H1 (cell line): ENCODE measurements at regions not wholly inside any gene's neighbourhood (a gene's known extent, or its start where the extent isn't known, plus 50 kb on each side); places are given as distances from the start of the nearest gene placed in this dataset.

ENCODE experiments used
- CBX5 ChIP-seq: fragments of 300-800, 300-1000 bp; sonication (generic); IDR thresholded peaks from 2 replicates; pipeline ENCODE4 v1.7.1; 2016; ENCODE audit warnings: antibody characterized with exemption, low read length, low read depth
- EZH2 ChIP-seq: fragments of 200-600 bp; sonication (generic); IDR thresholded peaks from 2 replicates; pipeline ENCODE4 v1.7.1; 2012; ENCODE audit warnings: low read depth, mild to moderate bottlenecking, moderate library complexity, low read length, inconsistent platforms; ENCODE audit not compliant: severe bottlenecking
- FOSL1 ChIP-seq: IDR thresholded peaks from 2 replicates; pipeline ENCODE4 v1.6.1; 2011; ENCODE audit warnings: mild to moderate bottlenecking, low read depth, low read length, moderate library complexity; ENCODE audit not compliant: insufficient read depth
- GTF2F1 ChIP-seq: IDR thresholded peaks from 2 replicates; pipeline ENCODE4 v1.6.1; 2012; ENCODE audit warnings: low read depth, low read length, improper control_type of control experiment, borderline replicate concordance
- KDM5A ChIP-seq: fragments of 200-600 bp; IDR thresholded peaks from 2 replicates; pipeline ENCODE4 v1.7.1; 2012; ENCODE audit warnings: mild to moderate bottlenecking, low read length, inconsistent platforms, mixed read lengths
- POLR2A ChIP-seq, 2 experiments: IDR thresholded peaks; 1 replicate in 1 of 2; 2 replicates in 1 of 2; pipeline ENCODE4 v1.6.1; 2011; ENCODE audit warnings: low read depth in 2 of 2, low read length in 2 of 2, mild to moderate bottlenecking in 2 of 2; ENCODE audit errors: control extremely low read depth in 1 of 2
- RAD21 ChIP-seq, 2 experiments: IDR thresholded peaks in 1 of 2; conservative IDR thresholded peaks in 1 of 2; 2 replicates each; pipeline ENCODE4 v1.6.1; 2011; ENCODE audit warnings: low read depth in 2 of 2, low read length in 2 of 2, improper control_type of control experiment in 1 of 2, inconsistent platforms in 1 of 2, mild to moderate bottlenecking in 1 of 2, moderate library complexity in 1 of 2
- RFX5 ChIP-seq: IDR thresholded peaks from 2 replicates; pipeline ENCODE4 v1.6.1; 2011; ENCODE audit warnings: low read depth, low read length, improper control_type of control experiment, borderline replicate concordance
- SP1 ChIP-seq: IDR thresholded peaks from 2 replicates; pipeline ENCODE4 v1.6.1; 2011; ENCODE audit warnings: low read depth, low read length
- TEAD4 ChIP-seq: IDR thresholded peaks from 2 replicates; pipeline ENCODE4 v1.6.1; 2012; ENCODE audit warnings: low read depth, low read length, inconsistent platforms, mixed read lengths
- TF ChIP-seq, protein P1 (sequence below), 3 experiments: IDR thresholded peaks; 1 replicate in 2 of 3; 2 replicates in 1 of 3; pipeline versions ENCODE4 v1.5.1 to v1.6.1; 2011; ENCODE audit warnings: low read length in 3 of 3, mild to moderate bottlenecking in 3 of 3, inconsistent platforms in 2 of 3, low read depth in 1 of 3, moderate library complexity in 1 of 3; ENCODE audit not compliant: insufficient read depth in 1 of 3; ENCODE audit errors: control extremely low read depth in 1 of 3

DNA sequence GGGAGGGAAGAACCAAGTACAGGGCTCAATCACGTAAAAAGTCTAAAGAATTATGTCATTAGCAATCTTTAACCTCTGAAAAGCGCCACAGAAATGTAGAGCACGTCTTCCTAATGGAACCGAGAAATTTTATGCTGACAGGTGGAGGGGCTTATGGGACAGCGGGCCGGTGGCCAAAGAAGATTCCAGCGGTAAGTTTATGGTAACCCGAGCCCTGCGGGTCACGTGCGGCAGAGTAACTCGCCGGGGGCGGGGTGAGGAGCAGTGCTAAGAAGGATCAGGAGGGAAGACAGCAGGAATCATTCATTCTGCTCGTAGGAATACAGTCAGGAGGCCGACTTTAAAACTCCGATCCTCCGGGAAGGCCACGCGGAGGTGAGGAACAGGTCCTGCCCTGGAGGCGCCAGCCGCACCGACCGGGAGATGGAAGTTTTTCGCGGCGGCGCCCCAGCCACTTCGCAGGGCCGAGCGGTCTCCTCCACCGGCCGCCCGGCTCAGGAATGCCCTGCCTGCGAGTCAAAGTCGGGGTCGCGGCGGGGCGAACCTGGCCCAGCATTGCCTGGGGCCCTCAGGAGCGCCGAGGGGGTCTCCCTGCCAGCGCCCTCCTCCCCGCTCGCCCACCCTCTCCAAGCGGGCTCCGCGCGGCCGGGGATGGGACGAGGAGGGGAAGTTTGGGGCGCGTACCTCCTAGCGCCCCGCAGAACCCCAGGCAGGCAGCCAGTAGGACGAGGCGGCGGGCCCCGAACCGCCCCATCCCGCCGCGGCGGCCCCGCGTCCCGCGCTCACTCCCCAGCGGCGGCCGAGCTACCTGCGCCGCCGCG, 101.8 kb downstream of the ESM1 start:
- TF ChIP-seq RFX5, result no peak
- TF ChIP-seq RAD21 (IDR thresholded peaks at IDR 0.05 in 1 of 2, conservative IDR thresholded peaks at IDR 0.05 in 1 of 2; ENCODE audit: low read depth in 2 of 2, low read length in 2 of 2), result no peak
- TF ChIP-seq, protein P1, sequence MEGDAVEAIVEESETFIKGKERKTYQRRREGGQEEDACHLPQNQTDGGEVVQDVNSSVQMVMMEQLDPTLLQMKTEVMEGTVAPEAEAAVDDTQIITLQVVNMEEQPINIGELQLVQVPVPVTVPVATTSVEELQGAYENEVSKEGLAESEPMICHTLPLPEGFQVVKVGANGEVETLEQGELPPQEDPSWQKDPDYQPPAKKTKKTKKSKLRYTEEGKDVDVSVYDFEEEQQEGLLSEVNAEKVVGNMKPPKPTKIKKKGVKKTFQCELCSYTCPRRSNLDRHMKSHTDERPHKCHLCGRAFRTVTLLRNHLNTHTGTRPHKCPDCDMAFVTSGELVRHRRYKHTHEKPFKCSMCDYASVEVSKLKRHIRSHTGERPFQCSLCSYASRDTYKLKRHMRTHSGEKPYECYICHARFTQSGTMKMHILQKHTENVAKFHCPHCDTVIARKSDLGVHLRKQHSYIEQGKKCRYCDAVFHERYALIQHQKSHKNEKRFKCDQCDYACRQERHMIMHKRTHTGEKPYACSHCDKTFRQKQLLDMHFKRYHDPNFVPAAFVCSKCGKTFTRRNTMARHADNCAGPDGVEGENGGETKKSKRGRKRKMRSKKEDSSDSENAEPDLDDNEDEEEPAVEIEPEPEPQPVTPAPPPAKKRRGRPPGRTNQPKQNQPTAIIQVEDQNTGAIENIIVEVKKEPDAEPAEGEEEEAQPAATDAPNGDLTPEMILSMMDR (IDR thresholded peaks at IDR 0.05; ENCODE audit: control extremely low read depth in 1 of 3, insufficient read depth in 1 of 3, low read depth in 1 of 3, low read length in 3 of 3), result no peak
- TF ChIP-seq POLR2A (IDR thresholded peaks at IDR 0.05; ENCODE audit: control extremely low read depth in 1 of 2, low read depth in 2 of 2, low read length in 2 of 2), result peak in 1 of 2 experiments; percentile 44; a peak in 1 of 3 replicates
- no peak for TF ChIP-seq FOSL1
- TF ChIP-seq EZH2, result peak; percentile 38
- peak; percentile 52; the same call in 1 of the 2 replicates for TF ChIP-seq GTF2F1
- no peak for TF ChIP-seq CBX5
- TF ChIP-seq TEAD4, result 0 out of 2 replicates have a peak, but pooled peaks have one; percentile 31
- TF ChIP-seq SP1, result no peak
- TF ChIP-seq KDM5A, result no peak
